ENCODE measurements at regions not wholly inside any gene's neighbourhood (a gene's known extent, or its start where the extent isn't known, plus 50 kb on each side); places are given as distances from the start of the nearest gene placed in this dataset.
A peak's percentile ranks its signal among the peaks of the same experiment; 100 is the strongest.

DNA sequence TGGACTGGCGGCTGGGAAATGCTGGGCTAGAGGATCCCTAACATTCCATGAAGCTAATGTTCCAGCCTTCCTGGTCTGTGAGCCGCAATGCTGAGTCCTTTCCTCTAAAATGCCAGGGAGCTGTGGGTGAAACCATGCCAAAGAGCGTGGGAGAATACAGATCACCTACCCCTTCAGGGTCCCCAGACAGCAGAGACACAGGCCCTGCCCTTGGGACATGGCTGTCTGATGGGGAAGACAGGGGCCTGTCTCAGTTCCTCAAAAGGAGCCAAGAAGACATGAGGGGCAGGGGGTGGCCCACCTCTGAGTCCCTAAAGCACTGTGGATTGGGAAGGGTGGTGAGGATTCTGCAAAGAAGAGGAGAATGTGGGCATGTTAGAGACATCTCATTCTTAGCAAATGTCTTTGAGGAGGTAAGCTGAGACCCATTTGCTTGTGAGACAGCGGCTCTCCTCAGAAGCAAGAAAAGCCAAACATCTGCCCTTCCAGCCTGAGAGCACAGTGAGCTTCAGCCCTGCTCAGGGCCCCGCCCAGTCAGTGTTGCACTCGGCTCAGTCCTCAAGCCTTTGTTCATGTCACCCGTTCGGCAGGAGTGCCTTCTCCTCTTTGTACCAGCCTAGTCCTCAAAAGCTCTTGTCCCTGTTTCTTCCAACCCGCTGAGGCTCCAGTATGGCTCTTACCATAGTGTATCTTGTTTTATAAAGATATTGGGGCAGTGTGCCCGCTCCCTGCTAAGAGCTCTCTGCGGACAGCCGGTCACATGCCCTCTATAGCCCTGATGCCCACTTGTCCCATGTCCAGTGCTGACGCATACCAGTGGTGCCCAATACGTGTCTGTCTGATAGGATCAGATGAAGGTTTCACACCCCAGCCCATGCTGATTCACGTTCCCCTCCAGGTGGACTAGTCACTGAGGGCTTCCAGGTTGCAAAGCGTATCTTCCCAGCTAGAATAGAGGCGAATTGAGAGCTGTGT lies 286.2 kb downstream of the CYP26B1 start:
- DNase-seq = peak; percentile 41

- peak; percentile 21 for DNase-seq
Measured at GRCh38 chr2:71860381-71860926, 287.2 kb downstream of the CYP26B1 start.

- peak; percentile 22 for DNase-seq
Measured at GRCh38 chr2:71859211-71859847, 288.3 kb downstream of the CYP26B1 start.

- peak; percentile 28 for DNase-seq
Measured at GRCh38 chr2:71858071-71858470, 289.6 kb downstream of the CYP26B1 start.

- DNase-seq = peak; percentile 41
Measured at GRCh38 chr2:71857636-71858035, 290.0 kb downstream of the CYP26B1 start.

DNA sequence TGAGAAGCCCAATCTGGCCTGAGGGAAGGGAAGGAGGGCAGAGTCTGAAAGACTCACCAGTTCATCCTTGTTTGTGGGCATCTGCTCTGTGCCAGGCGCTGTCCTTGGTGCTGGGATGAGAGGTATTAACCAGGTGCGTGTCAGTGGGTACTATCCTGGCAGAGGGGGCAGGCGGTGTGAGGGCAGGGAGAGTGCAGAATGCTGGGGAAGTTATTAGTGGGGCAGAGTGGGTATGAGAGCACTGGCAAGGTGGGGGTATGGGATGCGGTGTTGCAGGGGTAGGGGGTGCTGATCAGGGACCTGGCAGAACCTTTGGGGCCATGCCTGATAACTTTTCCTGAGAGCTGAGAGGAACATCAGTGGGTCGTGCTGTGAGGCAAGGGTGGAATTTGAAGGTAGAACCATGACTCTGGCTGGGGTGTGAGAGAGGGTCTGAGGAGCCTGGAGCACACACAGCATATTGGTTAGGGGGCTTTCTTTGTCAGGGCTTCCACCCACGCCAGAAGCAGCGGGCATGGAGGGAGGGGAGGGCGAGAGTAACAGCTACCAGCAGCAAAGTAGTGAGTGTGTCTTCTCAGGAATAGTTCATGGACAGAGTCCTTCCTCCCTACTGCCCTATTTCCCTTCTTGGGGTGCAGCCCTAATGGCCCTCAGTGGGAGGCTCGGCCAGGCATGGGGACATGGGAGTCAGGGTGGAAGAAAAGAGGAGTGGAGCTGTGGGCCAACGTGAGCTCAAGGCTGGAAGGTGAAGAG lies 290.7 kb downstream of the CYP26B1 start:
- peak; percentile 62 for DNase-seq

DNA sequence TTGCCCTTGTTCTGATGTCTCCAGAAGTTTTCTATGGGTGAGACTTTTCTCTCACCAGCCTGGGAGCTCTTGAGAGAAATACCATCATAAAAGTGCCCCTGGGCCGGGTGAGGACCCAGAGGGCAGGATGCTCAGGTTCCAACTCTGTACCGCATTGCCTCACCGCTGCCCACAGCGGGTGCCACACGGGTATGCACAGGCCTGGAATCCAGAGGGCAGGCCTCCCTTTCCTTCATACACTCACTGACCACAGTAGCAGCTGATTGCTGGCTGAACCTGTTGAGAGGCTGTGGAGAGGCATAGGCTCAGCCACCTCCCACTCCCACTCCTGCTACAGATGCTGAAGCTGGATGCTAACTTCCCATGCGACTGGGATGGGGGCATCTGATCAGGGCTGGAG lies 293.8 kb downstream of the CYP26B1 start:
- peak; percentile 28 for DNase-seq

- DNase-seq = peak; percentile 37
Measured at GRCh38 chr2:71852141-71852711, 295.4 kb downstream of the CYP26B1 start.

GRCh38 chr2:71851094-71851750 lies 296.4 kb downstream of the CYP26B1 start:
- peak; percentile 55 for DNase-seq

- DNase-seq = peak; percentile 36
Measured at GRCh38 chr2:71850306-71850801, 297.3 kb downstream of the CYP26B1 start.

DNA sequence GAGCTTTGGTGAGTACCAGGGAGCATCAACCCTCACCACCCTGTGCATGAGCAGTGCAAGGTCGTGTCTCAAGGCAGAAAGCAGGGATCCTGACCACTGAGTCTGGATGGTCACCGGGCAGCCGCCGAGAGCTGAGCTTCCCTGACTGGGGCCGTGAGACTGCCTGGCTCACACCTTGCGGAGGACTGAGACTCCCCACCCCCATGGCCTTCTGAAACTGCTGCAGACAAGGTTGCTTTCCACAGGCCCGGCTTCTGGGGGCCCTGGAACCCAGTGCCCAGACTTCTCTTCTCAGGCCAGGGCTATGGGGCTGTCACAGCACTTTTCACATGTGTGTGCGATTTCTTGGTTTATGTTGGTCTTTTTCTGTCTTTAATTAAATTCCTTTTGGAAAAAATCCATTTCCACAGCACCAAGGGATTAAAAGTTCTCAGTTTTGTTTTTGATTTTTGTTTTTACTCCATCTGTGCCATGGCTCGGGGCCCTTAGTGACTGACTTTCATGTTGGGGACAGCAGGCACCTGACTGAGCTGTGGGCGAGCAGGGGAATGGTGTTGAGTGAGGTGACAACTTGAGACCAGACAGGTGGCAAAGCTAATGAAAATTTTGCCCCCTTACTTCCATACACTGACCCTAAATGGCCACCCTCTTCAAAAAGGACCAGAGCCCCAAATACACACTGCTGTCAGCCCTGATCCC lies 297.9 kb downstream of the CYP26B1 start:
- DNase-seq = peak; percentile 41

DNA sequence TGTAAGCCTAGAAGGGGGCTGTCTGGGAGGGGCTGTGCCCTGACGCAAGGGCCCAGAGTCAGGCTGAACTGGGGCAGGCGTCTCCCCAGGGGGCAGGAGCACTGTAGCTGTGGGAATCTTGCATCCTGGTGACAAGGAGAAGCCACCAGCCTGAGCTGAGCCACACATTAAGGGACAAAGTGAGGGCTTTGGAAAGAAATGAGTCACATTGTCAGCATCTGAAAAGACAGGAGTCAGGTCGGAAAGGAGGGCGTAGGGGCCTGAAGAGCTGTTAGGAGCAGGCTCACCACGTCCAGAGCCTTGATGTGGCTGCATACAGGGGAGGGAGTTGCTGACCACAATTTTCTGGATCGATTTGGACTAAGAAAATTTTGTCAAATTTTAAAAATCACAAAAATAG lies 298.6 kb downstream of the CYP26B1 start:
- peak; percentile 59 for DNase-seq

DNA sequence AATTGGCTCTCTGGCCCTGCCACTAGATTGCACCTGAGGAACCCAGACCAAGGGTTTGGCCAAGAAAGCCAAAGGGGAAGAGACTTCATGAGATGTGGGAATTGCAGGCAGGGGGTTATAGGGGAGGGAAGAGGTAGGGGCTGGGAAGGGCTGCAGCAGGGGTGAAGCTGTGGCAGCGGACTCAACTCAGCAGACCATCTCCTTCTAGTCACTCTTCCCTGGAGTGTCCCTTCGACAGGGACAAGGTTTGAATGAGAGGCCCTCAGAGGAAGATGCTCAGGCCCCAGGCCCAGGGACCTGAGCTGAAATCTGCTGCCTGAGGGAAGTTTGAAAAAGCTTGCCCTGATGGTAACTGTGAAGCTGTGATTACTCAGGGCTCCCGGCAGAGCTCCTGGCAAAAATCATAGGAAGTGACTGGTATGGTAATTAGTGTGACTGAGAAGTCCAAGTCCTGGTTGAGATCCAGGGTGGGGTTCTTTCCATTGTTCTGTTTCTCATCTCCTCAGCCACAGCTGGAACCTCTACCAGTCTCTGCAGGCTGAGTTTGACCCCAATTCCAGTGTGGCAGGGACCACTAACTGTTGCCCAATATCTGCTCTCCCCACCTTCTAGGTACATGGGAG lies 300.9 kb downstream of the CYP26B1 start:
- peak; percentile 41 for DNase-seq

GRCh38 chr2:71846072-71846471 lies 301.6 kb downstream of the CYP26B1 start:
- DNase-seq = no peak

GRCh38 chr2:71844967-71845366 lies 302.7 kb downstream of the CYP26B1 start:
- DNase-seq = no peak

- DNase-seq = peak; percentile 90
Measured at GRCh38 chr2:71843391-71843850, 304.2 kb downstream of the CYP26B1 start.

- peak; percentile 30 for DNase-seq
Measured at GRCh38 chr2:71842744-71843143, 304.9 kb downstream of the CYP26B1 start.

DNA sequence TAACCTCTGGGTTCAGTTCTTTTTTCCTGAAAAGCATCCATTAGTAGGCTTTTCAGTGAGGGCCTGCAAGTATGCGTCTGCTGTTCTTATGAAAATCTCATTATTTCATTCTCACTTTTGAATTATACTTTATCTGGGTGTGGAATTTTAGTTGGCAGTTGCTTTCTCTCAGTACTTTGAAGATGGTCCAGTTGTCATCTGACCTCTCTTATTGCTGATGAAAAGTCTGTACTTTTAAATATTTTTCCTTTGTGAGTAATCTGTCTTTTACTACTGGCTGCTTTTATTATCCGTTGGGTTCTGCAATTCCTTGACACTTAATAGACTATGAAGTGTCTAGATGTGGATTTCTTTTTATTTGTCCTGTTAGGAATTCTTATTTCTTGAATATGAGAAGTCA lies 307.8 kb downstream of the CYP26B1 start:
- no peak for DNase-seq

DNA sequence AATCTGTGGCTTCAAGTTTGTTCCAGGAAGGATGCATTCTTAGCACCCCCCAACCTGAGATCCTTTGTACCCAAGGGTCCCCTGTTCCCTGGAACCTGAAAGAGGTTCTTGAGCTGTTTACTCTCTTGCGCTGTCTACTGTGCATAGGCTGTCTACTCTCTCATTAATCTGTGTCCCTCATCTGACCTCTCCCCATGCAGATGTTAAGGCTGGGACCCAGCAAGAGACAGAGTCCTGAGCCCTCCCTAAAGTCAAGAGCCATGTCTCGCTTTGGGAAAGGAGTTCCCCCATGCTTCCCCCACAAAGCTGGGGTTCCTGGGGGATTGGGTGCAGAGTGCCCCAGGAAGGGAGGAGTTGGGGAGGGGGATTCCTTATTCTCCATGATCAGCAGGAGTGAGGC lies 312.9 kb downstream of the CYP26B1 start:
- DNase-seq = no peak

DNA sequence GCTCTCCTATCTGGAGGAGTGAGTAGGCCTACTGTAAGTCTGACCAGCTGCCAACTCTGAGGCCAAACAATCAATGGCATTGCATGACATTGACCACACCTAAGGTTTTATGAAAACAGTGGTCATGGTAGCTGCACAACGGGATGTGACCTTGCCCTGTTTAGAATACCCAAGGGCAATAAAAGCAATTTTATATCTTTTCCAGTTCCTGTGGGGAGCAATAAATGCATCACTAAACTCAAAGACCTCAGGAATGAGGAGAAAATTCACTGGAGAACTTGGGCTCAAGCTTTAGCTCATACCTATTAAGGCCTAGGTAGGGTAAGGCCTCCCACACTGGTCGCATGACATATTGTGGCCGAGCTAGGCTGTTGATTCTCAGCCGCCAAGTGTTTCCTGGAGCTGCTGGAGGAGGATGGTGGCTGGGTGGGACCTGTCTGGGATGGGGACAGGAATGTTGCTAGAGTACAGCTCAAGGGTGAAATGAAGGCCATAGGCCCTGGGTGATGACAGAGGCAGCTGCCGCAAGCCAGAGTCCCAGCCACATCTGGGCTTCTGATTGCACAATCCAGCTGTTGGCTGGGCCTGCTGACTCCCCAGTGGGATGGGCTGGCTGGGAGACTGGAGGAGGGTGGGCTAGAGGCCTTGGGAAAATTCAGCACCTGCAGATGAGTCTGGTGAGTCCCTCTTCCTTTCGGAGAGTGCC lies 313.7 kb downstream of the CYP26B1 start:
- DNase-seq = peak; percentile 41

Measured in islet precursor cell (in vitro differentiated cells).